ENCODE measurements at regions not wholly inside any gene's neighbourhood (a gene's known extent, or its start where the extent isn't known, plus 50 kb on each side); places are given as distances from the start of the nearest gene placed in this dataset.

DNA sequence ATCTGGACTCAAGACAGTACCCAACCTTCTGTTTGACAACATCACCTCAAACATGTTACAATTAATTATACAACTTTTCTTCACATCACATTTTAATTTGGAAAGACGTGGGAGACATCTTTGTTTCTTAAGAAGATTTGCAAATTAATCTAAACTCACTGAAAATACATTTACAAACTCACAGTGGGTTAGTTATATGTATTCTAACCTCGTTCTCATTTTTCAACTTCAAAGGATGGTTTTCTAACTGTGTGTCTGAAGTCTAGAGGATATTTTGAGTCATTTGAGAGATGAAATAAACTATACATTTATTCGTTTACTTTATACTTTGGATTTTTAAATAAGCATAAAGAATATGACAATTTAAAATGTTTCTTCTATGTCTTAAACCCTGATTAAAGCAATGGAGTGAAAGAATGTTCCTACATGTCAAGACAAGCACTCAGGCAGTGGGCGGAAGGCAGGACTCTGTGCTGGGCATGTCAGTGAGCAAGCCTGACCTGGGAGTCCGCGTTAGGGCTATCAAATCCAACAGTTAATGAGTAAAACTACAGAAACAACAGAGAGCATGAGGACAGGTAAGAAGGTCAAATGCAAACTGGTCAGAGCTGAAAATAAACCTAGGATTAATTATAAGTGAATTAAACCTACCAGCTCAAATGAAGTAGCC is 76.5 kb upstream of the CTTNBP2NL start:
- Histone ChIP-seq H3K27me3 (ENCODE audit: insufficient read depth, low read length) (no peaks in the 10 kb centered on the region), H3K27ac (ENCODE audit: low read length) (no peak overlapping the region), H3K4me3 (ENCODE audit: low read length) (no peak overlapping the region), H3K4me1 (ENCODE audit: insufficient read depth, low read length) (peaks cover 8% of the 10 kb centered on the region; the same call in 1 of the 2 replicates), H3K36me3 (ENCODE audit: insufficient read depth, low read depth, low read length) (no peaks in the 10 kb centered on the region), H3K9me3 (ENCODE audit: insufficient read depth, low read depth, low read length) (no peaks in the 10 kb centered on the region), H3K9ac (ENCODE audit: low read depth, low read length) (no peak overlapping the region)

DNA sequence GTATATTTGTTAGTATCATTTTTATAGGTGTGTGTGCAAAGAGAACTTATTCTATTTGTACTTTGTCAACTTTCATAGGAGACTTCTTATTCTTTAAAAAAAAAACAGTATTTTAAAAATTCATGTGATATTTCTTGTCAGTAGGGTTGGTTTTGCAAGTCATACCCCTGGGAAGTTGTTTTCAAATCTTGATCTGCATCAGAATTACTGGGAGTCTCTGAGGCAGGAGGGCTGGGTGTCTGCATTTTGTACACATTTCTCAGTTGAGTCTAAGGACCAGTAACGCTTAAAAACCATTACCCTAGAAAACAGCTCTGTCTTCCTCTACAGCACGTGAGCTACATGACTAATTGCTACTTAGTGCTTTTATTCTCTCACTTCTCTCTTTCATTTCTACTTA is 76.0 kb upstream of the CTTNBP2NL start:
- H3K4me3 ChIP-seq (ENCODE audit: low read length): no peak overlapping the region
- no peak overlapping the region for H3K9ac ChIP-seq (ENCODE audit: low read depth, low read length)
- H3K36me3 ChIP-seq (ENCODE audit: insufficient read depth, low read depth, low read length): no peaks in the 10 kb centered on the region
- peaks cover 8% of the 10 kb centered on the region; the same call in 1 of the 2 replicates for H3K4me1 ChIP-seq (ENCODE audit: insufficient read depth, low read length)
- no peak overlapping the region for H3K27ac ChIP-seq (ENCODE audit: low read length)
- no peaks in the 10 kb centered on the region for H3K9me3 ChIP-seq (ENCODE audit: insufficient read depth, low read depth, low read length)
- H3K27me3 ChIP-seq (ENCODE audit: insufficient read depth, low read length): peaks cover 4% of the 10 kb centered on the region

DNA sequence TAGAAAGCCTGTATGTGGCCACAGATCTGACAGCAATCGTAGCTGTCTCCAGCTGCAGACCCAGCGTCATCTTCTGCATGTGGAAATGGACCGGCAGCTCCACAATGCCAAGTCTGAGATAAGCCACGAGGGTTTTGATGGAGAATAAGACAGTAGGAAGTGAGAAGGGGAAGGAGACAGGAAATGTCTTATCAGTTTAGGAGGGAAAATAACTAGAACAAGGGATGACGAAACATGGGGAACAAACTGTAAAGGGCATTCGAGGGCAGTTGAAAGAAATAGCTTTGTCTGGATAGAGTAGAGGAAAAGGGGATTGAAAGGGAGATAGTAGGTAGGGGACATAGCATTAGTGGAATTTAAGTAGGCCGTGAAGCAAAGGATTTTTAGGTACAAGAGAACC is 74.0 kb upstream of the CTTNBP2NL start:
- no peaks in the 10 kb centered on the region for H3K9me3 ChIP-seq (ENCODE audit: insufficient read depth, low read depth, low read length)
- H3K27ac ChIP-seq (ENCODE audit: low read length): no peak overlapping the region
- H3K27me3 ChIP-seq (ENCODE audit: insufficient read depth, low read length): peaks cover 19% of the 10 kb centered on the region
- no peak overlapping the region for H3K9ac ChIP-seq (ENCODE audit: low read depth, low read length)
- no peak overlapping the region for H3K4me3 ChIP-seq (ENCODE audit: low read length)
- H3K4me1 ChIP-seq (ENCODE audit: insufficient read depth, low read length): peaks cover 8% of the 10 kb centered on the region; the same call in 1 of the 2 replicates
- H3K36me3 ChIP-seq (ENCODE audit: insufficient read depth, low read depth, low read length): no peaks in the 10 kb centered on the region

DNA sequence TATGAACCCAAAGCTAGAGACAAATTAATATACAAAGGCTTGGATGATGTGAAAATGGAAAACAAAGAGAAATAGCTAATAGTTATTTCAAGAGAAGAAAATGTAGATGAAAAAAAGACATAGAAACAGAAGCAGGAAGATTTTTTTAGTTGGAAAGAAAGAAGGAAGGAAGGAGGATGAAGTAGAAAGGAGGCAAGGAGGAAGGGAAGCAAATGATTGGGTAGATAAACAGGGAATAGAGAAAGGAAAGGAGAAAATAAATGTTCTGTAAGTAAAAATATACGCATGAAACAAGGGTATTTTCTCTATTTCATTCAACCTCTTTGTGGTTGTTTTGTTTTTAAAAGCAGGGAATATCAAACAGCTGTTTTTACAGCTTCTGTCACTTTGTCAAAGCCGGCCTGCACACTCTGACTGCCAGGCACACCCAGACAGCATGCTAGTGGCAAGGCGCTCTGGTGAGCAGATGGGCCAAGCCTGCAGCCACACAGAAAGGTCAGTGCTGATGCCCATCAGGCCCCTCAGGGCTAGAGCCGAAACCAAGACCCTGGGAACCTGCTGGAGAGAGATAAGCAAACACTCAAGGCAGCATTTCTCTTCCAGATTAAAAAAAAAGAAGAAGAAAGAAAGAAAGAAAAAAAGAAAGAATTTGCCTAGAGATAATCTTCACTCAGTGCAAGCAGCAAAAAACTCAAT is 72.9 kb upstream of the CTTNBP2NL start:
- peaks cover 19% of the 10 kb centered on the region for H3K27me3 ChIP-seq (ENCODE audit: insufficient read depth, low read length)
- no peak overlapping the region for H3K27ac ChIP-seq (ENCODE audit: low read length)

GRCh38 chr1:112325504-112325903 is 70.5 kb upstream of the CTTNBP2NL start:
- Histone ChIP-seq H3K27ac (ENCODE audit: low read length) (no peak overlapping the region), H3K36me3 (ENCODE audit: insufficient read depth, low read depth, low read length) (no peaks in the 10 kb centered on the region), H3K4me1 (ENCODE audit: insufficient read depth, low read length) (peaks cover under 1% of the 10 kb centered on the region; the same call in 1 of the 2 replicates), H3K9ac (ENCODE audit: low read depth, low read length) (no peak overlapping the region), H3K9me3 (ENCODE audit: insufficient read depth, low read depth, low read length) (no peaks in the 10 kb centered on the region), H3K27me3 (ENCODE audit: insufficient read depth, low read length) (peaks cover 19% of the 10 kb centered on the region), H3K4me3 (ENCODE audit: low read length) (no peak overlapping the region)

More for the DNA sequence above, 72.9 kb upstream of the CTTNBP2NL start:
- Histone ChIP-seq H3K4me3 (ENCODE audit: low read length) (no peak overlapping the region), H3K36me3 (ENCODE audit: insufficient read depth, low read depth, low read length) (no peaks in the 10 kb centered on the region), H3K4me1 (ENCODE audit: insufficient read depth, low read length) (peaks cover 8% of the 10 kb centered on the region; the same call in 1 of the 2 replicates), H3K9me3 (ENCODE audit: insufficient read depth, low read depth, low read length) (no peaks in the 10 kb centered on the region), H3K9ac (ENCODE audit: low read depth, low read length) (no peak overlapping the region)

DNA sequence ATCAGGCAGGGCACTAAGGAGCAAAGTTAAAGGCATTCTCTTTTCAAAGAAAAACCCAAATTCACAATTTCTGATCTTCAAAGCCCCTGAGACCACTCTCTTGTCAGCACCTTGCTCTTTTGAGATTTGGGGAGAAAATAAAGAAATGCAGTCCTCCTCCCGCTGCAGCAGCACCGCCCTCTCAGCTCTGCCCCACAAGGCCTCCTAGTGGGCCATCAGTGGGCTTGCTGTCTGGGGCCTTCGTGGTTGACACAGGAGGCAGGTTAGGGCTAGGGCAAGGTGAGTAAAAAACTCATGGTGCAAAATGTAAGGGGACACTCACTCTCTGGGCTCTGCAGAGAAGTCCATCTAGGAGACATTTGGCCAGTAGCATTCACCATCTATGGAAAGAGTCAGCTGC is 67.4 kb upstream of the CTTNBP2NL start:
- Histone ChIP-seq H3K27me3 (ENCODE audit: insufficient read depth, low read length) (peaks cover 19% of the 10 kb centered on the region), H3K4me3 (ENCODE audit: low read length) (no peak overlapping the region), H3K9me3 (ENCODE audit: insufficient read depth, low read depth, low read length) (no peaks in the 10 kb centered on the region), H3K9ac (ENCODE audit: low read depth, low read length) (no peak overlapping the region), H3K36me3 (ENCODE audit: insufficient read depth, low read depth, low read length) (no peaks in the 10 kb centered on the region), H3K4me1 (ENCODE audit: insufficient read depth, low read length) (no peaks in the 10 kb centered on the region; the same call in 1 of the 2 replicates), H3K27ac (ENCODE audit: low read length) (no peak overlapping the region)

DNA sequence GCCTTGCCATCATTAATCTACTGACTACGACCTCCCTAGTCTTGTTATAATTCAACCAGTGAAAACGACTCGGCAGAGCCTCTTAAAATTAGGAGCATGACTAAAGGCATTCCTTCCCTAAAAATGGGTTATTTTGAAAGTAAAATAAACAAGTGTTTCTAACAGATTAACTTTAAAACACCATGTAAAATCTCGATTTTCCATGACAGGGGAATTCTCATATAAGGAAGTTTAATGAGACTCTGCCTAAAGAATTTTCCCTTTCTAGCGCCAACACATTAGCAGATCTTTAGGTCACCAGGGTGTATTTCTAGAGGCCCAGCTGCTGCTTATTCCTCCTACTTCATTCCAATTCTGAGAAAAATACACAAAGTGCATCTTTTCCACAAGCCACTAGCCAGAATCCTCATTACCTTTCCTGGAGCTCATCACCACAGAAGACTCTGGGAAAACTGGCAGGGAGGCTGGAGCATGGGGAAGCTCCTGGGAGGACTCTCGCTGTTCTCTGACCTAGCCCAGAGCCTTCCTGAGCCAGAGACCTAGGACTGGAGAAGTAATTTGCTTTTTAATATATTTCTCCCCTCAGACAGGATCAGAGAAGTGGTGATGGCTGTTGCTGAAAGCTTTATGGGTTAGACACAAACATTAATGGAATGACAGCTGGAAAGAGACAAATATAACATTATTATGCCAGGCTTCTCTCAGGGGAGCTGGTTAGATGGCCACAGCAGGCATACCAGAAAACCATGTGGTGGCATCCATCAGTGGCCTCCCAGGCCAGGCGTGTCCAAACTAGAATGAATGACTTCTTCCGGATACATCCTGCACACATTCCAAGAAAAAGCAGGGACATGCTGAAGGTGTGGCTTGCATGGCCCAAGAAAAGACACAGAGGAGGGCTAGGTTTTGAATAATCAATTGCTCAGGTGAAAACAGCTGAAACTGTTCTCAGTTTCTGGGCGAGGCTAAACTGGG is 63.6 kb upstream of the CTTNBP2NL start:
- H3K4me3 ChIP-seq (ENCODE audit: low read length): no peak overlapping the region
- H3K27me3 ChIP-seq (ENCODE audit: insufficient read depth, low read length): 0 out of 2 replicates have a peak, but pooled peaks cover 6% of the 10 kb centered on the region
- no peak overlapping the region for H3K9ac ChIP-seq (ENCODE audit: low read depth, low read length)
- no peaks in the 10 kb centered on the region for H3K9me3 ChIP-seq (ENCODE audit: insufficient read depth, low read depth, low read length)
- H3K4me1 ChIP-seq (ENCODE audit: insufficient read depth, low read length): no peaks in the 10 kb centered on the region
- H3K27ac ChIP-seq (ENCODE audit: low read length): no peak overlapping the region
- H3K36me3 ChIP-seq (ENCODE audit: insufficient read depth, low read depth, low read length): no peaks in the 10 kb centered on the region

DNA sequence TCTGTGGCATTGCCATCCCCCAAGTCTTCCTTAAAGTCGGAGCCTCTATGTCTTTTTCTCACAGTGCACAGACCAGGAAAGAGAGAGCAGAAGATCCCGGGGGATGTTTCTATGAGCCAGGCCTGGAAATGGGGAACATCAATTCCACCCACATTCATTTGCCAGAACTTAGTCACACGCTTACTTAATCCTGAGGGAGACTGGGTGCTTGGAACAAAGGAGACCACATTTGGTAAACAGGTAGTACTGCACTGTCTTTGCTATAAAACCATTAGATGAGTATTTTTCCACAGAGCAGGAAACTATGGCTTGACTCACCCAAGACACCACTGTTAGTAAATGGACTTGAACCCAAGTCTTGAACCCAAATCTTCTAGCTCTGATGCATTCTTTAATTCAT is 60.7 kb upstream of the CTTNBP2NL start:
- no peak overlapping the region for H3K4me3 ChIP-seq (ENCODE audit: low read length)
- H3K9ac ChIP-seq (ENCODE audit: low read depth, low read length): no peak overlapping the region
- H3K9me3 ChIP-seq (ENCODE audit: insufficient read depth, low read depth, low read length): no peaks in the 10 kb centered on the region
- 0 out of 2 replicates have a peak, but pooled peaks cover 6% of the 10 kb centered on the region for H3K27me3 ChIP-seq (ENCODE audit: insufficient read depth, low read length)
- H3K4me1 ChIP-seq (ENCODE audit: insufficient read depth, low read length): no peaks in the 10 kb centered on the region
- no peak overlapping the region for H3K27ac ChIP-seq (ENCODE audit: low read length)
- H3K36me3 ChIP-seq (ENCODE audit: insufficient read depth, low read depth, low read length): no peaks in the 10 kb centered on the region

DNA sequence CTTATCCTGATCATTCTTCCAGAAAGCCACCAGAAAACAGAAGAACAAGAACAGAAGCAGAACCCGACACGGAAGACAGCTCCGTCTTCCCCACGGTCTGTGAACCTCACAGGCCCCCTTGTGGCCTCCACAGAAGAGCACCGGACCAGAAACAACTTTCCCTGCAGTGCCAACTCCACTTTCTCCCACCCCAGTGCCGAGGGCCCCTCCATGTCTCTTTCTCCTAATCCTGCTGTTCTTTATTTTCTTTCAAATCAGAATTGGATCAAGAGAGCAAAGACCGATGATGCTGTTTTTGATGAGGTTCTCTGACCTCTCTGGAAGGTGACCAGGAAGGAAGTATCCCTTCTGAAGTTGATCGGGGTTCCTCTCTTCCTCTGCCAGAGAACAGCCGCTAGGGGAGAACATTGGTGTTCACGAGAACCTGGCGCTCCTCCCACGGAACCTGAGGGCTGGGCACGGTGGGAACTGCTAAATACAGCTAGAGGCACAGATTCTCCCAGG is 58.9 kb upstream of the CTTNBP2NL start:
- no peak overlapping the region for H3K9ac ChIP-seq (ENCODE audit: low read depth, low read length)

DNA sequence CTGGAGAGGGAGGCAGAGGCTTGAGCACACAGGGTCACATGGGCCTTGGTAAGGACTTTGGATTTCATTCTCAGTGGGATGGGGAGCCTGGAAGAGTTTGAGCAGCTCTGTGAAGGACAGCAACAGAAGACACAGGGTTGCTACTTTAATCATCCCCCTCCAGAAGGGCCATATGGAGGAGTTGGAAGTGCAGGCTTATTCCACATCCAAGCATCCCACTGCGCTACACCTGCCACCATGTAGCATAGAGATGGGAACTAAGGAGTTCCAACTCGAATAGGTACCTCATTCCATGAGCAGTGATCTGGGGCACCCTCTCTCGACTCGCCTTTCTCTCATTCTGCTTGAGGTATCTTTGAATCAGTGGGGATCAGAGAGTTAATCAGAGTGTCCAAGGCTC is 54.0 kb upstream of the CTTNBP2NL start:
- Histone ChIP-seq H3K27me3 (ENCODE audit: insufficient read depth, low read length) (no peaks in the 10 kb centered on the region), H3K4me3 (ENCODE audit: low read length) (no peak overlapping the region), H3K4me1 (ENCODE audit: insufficient read depth, low read length) (no peaks in the 10 kb centered on the region), H3K9me3 (ENCODE audit: insufficient read depth, low read depth, low read length) (no peaks in the 10 kb centered on the region), H3K36me3 (ENCODE audit: insufficient read depth, low read depth, low read length) (no peaks in the 10 kb centered on the region), H3K27ac (ENCODE audit: low read length) (no peak overlapping the region), H3K9ac (ENCODE audit: low read depth, low read length) (no peak overlapping the region)

More for the DNA sequence above, 58.9 kb upstream of the CTTNBP2NL start:
- no peak overlapping the region for H3K4me3 ChIP-seq (ENCODE audit: low read length)
- 0 out of 2 replicates have a peak, but pooled peaks cover 6% of the 10 kb centered on the region for H3K27me3 ChIP-seq (ENCODE audit: insufficient read depth, low read length)
- H3K9me3 ChIP-seq (ENCODE audit: insufficient read depth, low read depth, low read length): no peaks in the 10 kb centered on the region
- no peaks in the 10 kb centered on the region for H3K4me1 ChIP-seq (ENCODE audit: insufficient read depth, low read length)
- H3K27ac ChIP-seq (ENCODE audit: low read length): no peak overlapping the region
- H3K36me3 ChIP-seq (ENCODE audit: insufficient read depth, low read depth, low read length): no peaks in the 10 kb centered on the region

- Histone ChIP-seq H3K4me3 (ENCODE audit: low read length) (no peak overlapping the region), H3K27ac (ENCODE audit: low read length) (no peak overlapping the region), H3K27me3 (ENCODE audit: insufficient read depth, low read length) (no peaks in the 10 kb centered on the region), H3K9me3 (ENCODE audit: insufficient read depth, low read depth, low read length) (no peaks in the 10 kb centered on the region), H3K4me1 (ENCODE audit: insufficient read depth, low read length) (no peaks in the 10 kb centered on the region), H3K36me3 (ENCODE audit: insufficient read depth, low read depth, low read length) (no peaks in the 10 kb centered on the region), H3K9ac (ENCODE audit: low read depth, low read length) (no peak overlapping the region)
Observed at GRCh38 chr1:112342558-112342957, 53.5 kb upstream of the CTTNBP2NL start.

All from iPS-20b (cell line).